ENCODE measurements at regions not wholly inside any gene's neighbourhood (a gene's known extent, or its start where the extent isn't known, plus 50 kb on each side); places are given as distances from the start of the nearest gene placed in this dataset.

- no peak for DNase-seq
These were observed 182.2 kb upstream of the USP15 start for GRCh38 chr12:62078020-62078419.

- no peak for DNase-seq
These were observed 177.8 kb upstream of the USP15 start for GRCh38 chr12:62082448-62082847.

- no peak for DNase-seq
These were observed 162.1 kb upstream of the USP15 start for GRCh38 chr12:62098132-62098531.

- DNase-seq: no peak
These were observed 156.5 kb upstream of the USP15 start for GRCh38 chr12:62103748-62104147.

- no peak for DNase-seq
These were observed 153.5 kb upstream of the USP15 start for GRCh38 chr12:62106547-62107185.

- no peak for DNase-seq
These were observed 146.7 kb upstream of the USP15 start for GRCh38 chr12:62113366-62114011.

- DNase-seq: no peak
These were observed 143.2 kb upstream of the USP15 start for GRCh38 chr12:62116986-62117385.

- DNase-seq: no peak
These were observed 136.4 kb upstream of the USP15 start for GRCh38 chr12:62123721-62124203.

GRCh38 chr12:62127516-62127915, 132.7 kb upstream of the USP15 start:
- no peak for DNase-seq

- DNase-seq: no peak
These were observed 131.8 kb upstream of the USP15 start for GRCh38 chr12:62128175-62128975.

GRCh38 chr12:62129291-62129690, 130.9 kb upstream of the USP15 start:
- DNase-seq: no peak

- no peak for DNase-seq
These were observed 129.8 kb upstream of the USP15 start for GRCh38 chr12:62130402-62130801.

GRCh38 chr12:62130834-62131552, 129.2 kb upstream of the USP15 start:
- no peak for DNase-seq

- no peak for DNase-seq
These were observed 126.8 kb upstream of the USP15 start for GRCh38 chr12:62133440-62133839.

GRCh38 chr12:62135553-62136200, 124.5 kb upstream of the USP15 start:
- DNase-seq: no peak

GRCh38 chr12:62136496-62136895, 123.7 kb upstream of the USP15 start:
- DNase-seq: no peak

GRCh38 chr12:62138527-62138926, 121.7 kb upstream of the USP15 start:
- no peak for DNase-seq

- DNase-seq: no peak
These were observed 113.9 kb upstream of the USP15 start for GRCh38 chr12:62146318-62146717.

GRCh38 chr12:62158013-62158412, 102.2 kb upstream of the USP15 start:
- DNase-seq: no peak

- no peak for DNase-seq
These were observed 101.5 kb upstream of the USP15 start for GRCh38 chr12:62158461-62159360.

GRCh38 chr12:62162214-62162613, 98.0 kb upstream of the USP15 start:
- DNase-seq: no peak

- DNase-seq: no peak
These were observed 96.8 kb upstream of the USP15 start for GRCh38 chr12:62163368-62163767.

Measured in stimulated activated naive CD4-positive, alpha-beta T cell treated with Interleukin-2 at 50 U/mL for 16 hours (primary cell).